ENCODE measurements at regions not wholly inside any gene's neighbourhood (a gene's known extent, or its start where the extent isn't known, plus 50 kb on each side); places are given as distances from the start of the nearest gene placed in this dataset.

DNA sequence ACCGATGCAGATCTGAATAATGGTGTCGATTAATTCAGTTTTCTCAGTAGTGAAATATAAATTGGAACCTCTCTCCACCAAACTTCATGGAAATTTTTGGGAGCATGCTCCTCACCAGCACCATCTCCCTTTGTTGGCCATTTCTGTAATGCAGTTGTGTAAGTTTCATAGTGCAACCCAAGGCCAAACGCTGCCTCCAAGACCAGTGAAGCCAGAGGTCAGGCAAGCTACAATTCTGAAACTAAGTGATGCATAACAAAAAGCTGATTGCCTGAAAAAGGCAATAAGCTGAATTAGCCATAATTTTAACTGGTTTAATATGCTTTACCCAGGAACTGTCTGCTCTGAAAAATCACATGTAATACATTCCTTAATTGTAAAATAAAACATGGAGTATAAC lies 138.3 kb upstream of the TACR1 start:
- no peak for TF ChIP-seq MYC (IDR thresholded peaks at IDR 0.05; ENCODE audit: low read depth, low read length)
- TF ChIP-seq, protein P1, sequence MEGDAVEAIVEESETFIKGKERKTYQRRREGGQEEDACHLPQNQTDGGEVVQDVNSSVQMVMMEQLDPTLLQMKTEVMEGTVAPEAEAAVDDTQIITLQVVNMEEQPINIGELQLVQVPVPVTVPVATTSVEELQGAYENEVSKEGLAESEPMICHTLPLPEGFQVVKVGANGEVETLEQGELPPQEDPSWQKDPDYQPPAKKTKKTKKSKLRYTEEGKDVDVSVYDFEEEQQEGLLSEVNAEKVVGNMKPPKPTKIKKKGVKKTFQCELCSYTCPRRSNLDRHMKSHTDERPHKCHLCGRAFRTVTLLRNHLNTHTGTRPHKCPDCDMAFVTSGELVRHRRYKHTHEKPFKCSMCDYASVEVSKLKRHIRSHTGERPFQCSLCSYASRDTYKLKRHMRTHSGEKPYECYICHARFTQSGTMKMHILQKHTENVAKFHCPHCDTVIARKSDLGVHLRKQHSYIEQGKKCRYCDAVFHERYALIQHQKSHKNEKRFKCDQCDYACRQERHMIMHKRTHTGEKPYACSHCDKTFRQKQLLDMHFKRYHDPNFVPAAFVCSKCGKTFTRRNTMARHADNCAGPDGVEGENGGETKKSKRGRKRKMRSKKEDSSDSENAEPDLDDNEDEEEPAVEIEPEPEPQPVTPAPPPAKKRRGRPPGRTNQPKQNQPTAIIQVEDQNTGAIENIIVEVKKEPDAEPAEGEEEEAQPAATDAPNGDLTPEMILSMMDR (IDR thresholded peaks at IDR 0.05; ENCODE audit: low read depth, low read length) = no peak
- TF ChIP-seq POLR2A (IDR thresholded peaks at IDR 0.05; ENCODE audit: extremely low read depth, insufficient read length) = no peak
